Activated CD4-positive, alpha-beta memory T cell treated with anti-CD3 and anti-CD28 coated beads for 36 hours (primary cell): ENCODE measurements at regions not wholly inside any gene's neighbourhood (a gene's known extent, or its start where the extent isn't known, plus 50 kb on each side); places are given as distances from the start of the nearest gene placed in this dataset.
"Not testable (repeated sequence)": the region's sequence is repeated elsewhere in the genome, so short reads cannot be mapped to it uniquely, and the experiment has no call there.

Source experiments
- CTCF ChIA-PET: fragments of 350-600 bp; sonication (Branson Sonifier 250); formaldehyde crosslinking; loops from one replicate; lab custom pipeline; 2021; ENCODE audit warnings: antibody characterized with exemption, inconsistent platforms; lab: Charles Lee
- POLR2A ChIA-PET: fragments of 350-600 bp; sonication (Branson Sonifier 250); formaldehyde crosslinking; loops from one replicate; lab custom pipeline; 2021; ENCODE audit warnings: antibody characterized with exemption; lab: Charles Lee
- DNase-seq: peaks from one replicate; pipeline ENCODE4 v3.0.0-alpha.2; 2020
- H3K27ac Mint-ChIP-seq: one replicate; pipeline ENCODE4 v1.8.0; 2021; ENCODE audit warnings: mixed read lengths
- H3K27me3 Mint-ChIP-seq: one replicate; pipeline ENCODE4 v1.8.0; 2021; ENCODE audit warnings: mixed read lengths
- H3K36me3 Mint-ChIP-seq: one replicate; pipeline ENCODE4 v1.8.0; 2021; ENCODE audit warnings: mixed read lengths
- H3K4me1 Mint-ChIP-seq: one replicate; pipeline ENCODE4 v1.8.0; 2021; ENCODE audit warnings: low read depth, mixed read lengths
- H3K4me3 Mint-ChIP-seq: one replicate; pipeline ENCODE4 v1.8.0; 2021; ENCODE audit warnings: mild to moderate bottlenecking, mixed read lengths
- H3K9me3 Mint-ChIP-seq: one replicate; pipeline ENCODE4 v1.8.0; 2021; ENCODE audit warnings: mixed read lengths
- intact Hi-C: fragments of 100-400 bp; cut with micrococcal nuclease; formaldehyde crosslinking; loops from one replicate; pipeline ENCODE4 v1.15.1; 2023

DNA sequence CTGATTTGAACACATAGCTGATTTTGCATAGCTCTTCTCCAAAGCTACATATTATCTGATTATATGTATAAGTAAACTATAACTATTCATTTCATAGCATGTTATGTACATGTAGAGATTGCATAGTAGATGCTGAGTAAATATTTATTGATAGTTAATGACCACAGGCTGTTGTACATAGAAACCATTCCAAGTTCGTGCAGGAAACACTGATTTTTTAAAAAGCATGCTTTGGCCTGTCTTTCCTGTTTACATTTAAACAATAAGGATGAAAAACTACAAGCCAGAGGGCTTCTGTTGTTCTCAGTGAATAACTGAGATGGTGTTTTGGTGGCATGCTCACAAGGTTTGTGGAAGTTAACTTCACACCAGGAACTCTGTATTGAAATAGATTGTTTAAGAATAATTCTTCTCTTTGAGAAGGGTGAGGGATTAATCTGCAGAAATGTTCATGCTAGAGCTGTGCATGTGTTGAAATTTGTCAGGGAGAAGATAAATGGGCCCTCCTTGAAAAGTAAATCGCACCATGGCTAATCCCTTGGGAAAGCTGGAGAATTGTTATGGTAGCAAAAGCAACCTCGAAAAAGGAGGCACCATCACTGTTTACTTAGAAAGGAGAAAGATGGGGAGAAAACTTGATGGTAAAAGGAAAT, 120.2 kb upstream of the SP8 start:
- ChIA-PET CTCF (no interaction called here), POLR2A (no interaction called here)
- H3K4me1 Mint-ChIP-seq, result no peaks in the 10 kb centered on the region
- peaks cover 4% of the 10 kb centered on the region for H3K9me3 Mint-ChIP-seq
- intact Hi-C loops, result no loop called here
- H3K27me3 Mint-ChIP-seq, result no peaks in the 10 kb centered on the region
- no peak overlapping the region for H3K27ac Mint-ChIP-seq
- no peak overlapping the region for H3K4me3 Mint-ChIP-seq
- DNase-seq, result no peak
- no peaks in the 10 kb centered on the region for H3K36me3 Mint-ChIP-seq

DNA sequence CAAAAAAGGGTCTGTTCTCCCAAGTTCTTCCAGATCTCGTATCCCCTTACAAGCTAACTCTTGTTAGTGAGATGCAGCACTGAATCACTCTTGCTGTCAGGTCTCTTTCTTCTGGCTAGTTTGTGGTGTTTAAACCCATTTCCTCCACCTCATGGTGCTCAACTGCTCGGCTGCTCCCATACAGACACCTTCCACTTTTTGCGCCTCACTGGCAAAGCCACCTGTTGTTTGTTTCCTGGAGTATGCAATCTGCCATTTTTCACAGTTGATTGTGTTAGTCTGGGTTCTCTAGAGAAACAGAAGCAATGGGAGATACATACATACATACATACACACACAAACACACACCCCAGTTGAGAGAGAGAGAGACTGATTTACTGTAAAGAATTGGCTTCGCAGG, 124.4 kb upstream of the SP8 start:
- Mint-ChIP-seq H3K9me3 (no peaks in the 10 kb centered on the region), H3K27me3 (no peaks in the 10 kb centered on the region), H3K27ac (no peak overlapping the region), H3K4me1 (no peaks in the 10 kb centered on the region), H3K4me3 (no peak overlapping the region), H3K36me3 (no peaks in the 10 kb centered on the region)
- ChIA-PET CTCF (no interaction called here), POLR2A (no interaction called here)
- no peak for DNase-seq
- intact Hi-C loops, result no loop called here

DNA sequence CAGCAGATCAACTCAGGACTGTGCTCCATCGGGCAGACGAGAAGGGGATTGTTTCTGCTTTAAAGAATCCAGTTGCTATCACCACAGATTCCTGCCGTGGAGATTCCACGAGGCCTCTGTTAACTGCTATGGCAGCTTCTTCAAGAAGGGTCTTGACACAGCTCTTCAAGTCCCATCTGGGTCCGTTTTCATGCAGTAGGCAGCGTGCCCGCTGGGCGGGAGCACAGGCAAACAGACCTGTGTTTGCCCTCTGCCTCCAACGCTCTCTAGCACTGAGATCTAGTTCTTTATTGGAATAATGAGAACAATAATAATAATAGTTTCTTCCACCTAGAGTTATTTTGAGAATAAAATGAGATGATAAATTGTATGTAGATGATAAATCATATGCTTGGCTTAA, 127.2 kb upstream of the SP8 start:
- ChIA-PET POLR2A (no interaction called here), CTCF (no interaction called here)
- DNase-seq, result no peak
- H3K27ac Mint-ChIP-seq, result no peak overlapping the region
- H3K4me1 Mint-ChIP-seq, result no peaks in the 10 kb centered on the region
- H3K36me3 Mint-ChIP-seq, result no peaks in the 10 kb centered on the region
- H3K4me3 Mint-ChIP-seq, result no peak overlapping the region
- no peaks in the 10 kb centered on the region for H3K27me3 Mint-ChIP-seq
- intact Hi-C loops, result no loop called here
- no peaks in the 10 kb centered on the region for H3K9me3 Mint-ChIP-seq

DNA sequence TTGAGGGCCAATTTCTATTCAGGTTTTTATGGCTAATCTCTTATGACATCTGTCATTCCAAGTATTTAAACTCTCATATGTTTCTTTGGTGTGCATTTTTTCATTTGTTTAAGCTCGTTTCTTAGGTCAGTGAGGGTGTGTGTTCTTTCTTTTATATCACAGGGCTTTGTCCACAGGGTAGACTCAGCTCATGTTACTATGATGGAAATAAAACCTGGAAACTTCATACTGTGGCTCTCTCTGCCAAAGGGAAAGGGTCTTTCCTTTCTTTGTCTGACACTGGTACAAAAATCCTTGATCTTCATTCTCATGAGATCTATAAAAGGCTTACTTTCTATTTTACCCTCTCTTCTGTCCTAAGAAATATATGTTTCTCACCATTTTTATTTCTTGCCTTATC, 129.6 kb upstream of the SP8 start:
- no peak for DNase-seq
- no peak overlapping the region for H3K27ac Mint-ChIP-seq
- intact Hi-C loops, result no loop called here
- no peak overlapping the region for H3K4me3 Mint-ChIP-seq
- no peaks in the 10 kb centered on the region for H3K27me3 Mint-ChIP-seq
- no peaks in the 10 kb centered on the region for H3K4me1 Mint-ChIP-seq
- no peaks in the 10 kb centered on the region for H3K36me3 Mint-ChIP-seq
- ChIA-PET CTCF (no interaction called here), POLR2A (no interaction called here)
- H3K9me3 Mint-ChIP-seq, result no peaks in the 10 kb centered on the region

DNA sequence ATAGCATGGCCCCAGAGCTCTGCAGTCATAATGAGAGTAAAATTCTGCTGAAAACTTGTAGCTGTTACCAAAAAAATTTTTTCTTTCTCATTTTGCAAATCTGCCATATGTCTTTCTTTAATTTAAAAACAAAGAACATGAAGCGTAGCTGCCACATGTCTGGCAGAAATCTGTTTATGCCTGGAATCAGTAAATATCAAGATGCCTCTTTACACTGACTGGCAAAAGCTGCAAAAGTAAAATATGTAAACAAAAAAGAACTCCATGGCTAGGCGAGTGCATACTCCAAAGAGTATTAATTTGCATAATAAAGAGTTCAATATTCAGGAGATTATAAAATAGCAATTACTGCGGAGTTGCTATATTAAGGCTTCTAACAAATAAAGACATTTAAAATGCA, 130.9 kb upstream of the SP8 start:
- no peak for DNase-seq
- intact Hi-C loops, result no loop called here
- no peak overlapping the region for H3K4me3 Mint-ChIP-seq
- ChIA-PET CTCF (no interaction called here), POLR2A (no interaction called here)
- H3K36me3 Mint-ChIP-seq, result no peaks in the 10 kb centered on the region
- no peaks in the 10 kb centered on the region for H3K4me1 Mint-ChIP-seq
- no peaks in the 10 kb centered on the region for H3K27me3 Mint-ChIP-seq
- no peak overlapping the region for H3K27ac Mint-ChIP-seq
- peaks cover 3% of the 10 kb centered on the region for H3K9me3 Mint-ChIP-seq

DNA sequence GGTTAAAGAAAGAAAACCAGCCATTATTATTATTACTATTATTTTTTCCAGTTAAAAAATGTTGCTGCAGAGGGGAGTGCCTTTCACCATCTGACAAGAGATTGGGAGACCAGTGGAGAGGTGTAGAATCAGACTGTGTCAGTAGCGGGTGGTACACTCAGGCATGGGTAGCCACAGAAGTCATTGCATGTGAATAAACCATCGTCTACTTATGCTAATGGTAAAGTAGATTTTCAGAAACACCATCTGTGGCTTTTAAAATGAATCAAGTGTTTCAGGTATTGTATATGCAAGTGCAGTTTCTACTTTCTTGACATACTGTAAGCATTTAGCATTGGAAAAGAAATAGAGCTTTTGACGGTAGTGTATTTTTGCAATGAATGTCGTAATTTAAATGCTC, 131.5 kb upstream of the SP8 start:
- intact Hi-C loops, result no loop called here
- Mint-ChIP-seq H3K4me1 (no peaks in the 10 kb centered on the region), H3K27ac (no peak overlapping the region), H3K4me3 (no peak overlapping the region), H3K9me3 (peaks cover 3% of the 10 kb centered on the region), H3K36me3 (no peaks in the 10 kb centered on the region), H3K27me3 (no peaks in the 10 kb centered on the region)
- CTCF ChIA-PET, result no interaction called here
- POLR2A ChIA-PET, result no interaction called here
- no peak for DNase-seq

DNA sequence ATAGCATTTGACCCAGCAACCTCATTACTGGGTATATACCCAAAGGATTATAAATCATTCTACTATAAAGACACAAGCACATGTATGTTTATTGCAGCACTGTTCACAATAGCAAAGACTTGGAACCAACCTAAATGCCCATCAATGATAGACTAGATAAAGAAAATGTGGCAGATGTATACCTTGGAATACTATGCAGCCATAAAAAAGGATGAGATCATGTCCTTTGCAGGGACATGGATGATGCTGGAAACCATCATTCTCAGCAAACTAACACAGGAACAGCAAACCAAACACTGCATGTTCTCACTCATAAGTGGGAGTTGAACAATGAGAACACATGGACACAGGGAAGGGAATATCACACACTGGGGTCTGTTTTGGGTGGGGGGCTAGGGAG, 140.5 kb upstream of the SP8 start:
- DNase-seq, intact Hi-C loops, H3K4me3 Mint-ChIP-seq, H3K4me1 Mint-ChIP-seq, H3K9me3 Mint-ChIP-seq, H3K36me3 Mint-ChIP-seq, H3K27ac Mint-ChIP-seq, H3K27me3 Mint-ChIP-seq, CTCF ChIA-PET, POLR2A ChIA-PET: not testable (repeated sequence)

DNA sequence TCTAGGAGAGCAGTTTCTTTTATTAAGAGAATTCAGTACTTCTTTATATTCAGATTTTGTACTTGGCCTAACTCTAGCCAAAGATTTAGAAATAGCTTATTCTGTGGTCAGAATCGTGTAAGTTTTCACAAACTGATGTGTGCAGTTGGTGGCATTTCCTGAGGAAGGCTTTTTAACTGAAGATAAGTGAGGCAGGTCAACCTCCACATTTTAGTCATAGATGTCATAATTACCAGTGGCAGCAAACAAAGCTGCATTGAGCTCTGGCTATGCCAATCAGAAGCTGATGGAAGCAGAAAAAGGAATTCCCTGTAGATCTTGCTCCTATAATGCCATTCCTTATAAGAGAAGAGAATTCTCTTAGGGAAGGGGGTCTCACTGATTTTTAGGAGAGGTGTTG, 141.3 kb upstream of the SP8 start:
- DNase-seq, result no peak
- H3K9me3 Mint-ChIP-seq, result peaks cover 5% of the 10 kb centered on the region
- no peak overlapping the region for H3K4me3 Mint-ChIP-seq
- no peak overlapping the region for H3K27ac Mint-ChIP-seq
- CTCF ChIA-PET, result no interaction called here
- no peaks in the 10 kb centered on the region for H3K4me1 Mint-ChIP-seq
- H3K36me3 Mint-ChIP-seq, result no peaks in the 10 kb centered on the region
- intact Hi-C loops, result no loop called here
- POLR2A ChIA-PET, result no interaction called here
- no peaks in the 10 kb centered on the region for H3K27me3 Mint-ChIP-seq

DNA sequence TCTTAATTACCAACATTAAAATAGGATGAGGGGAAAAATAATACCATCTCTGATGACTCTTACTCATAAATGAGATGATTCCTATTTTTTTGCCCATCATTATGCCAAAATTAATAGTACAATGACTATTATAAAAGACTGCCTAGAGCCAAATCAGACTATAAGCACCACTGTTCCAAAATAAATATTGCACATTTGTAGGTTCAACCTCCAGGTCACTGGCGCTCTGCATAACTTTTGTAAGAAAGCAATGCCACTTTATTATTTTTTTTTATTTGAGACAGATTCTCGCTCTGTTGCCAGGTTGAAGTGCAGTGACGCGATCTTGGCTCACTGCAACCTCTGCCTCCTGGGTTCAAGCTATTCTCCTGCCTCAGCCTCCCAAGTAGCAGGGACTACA, 142.5 kb upstream of the SP8 start:
- POLR2A ChIA-PET, result no interaction called here
- no peaks in the 10 kb centered on the region for H3K9me3 Mint-ChIP-seq
- no peak overlapping the region for H3K4me3 Mint-ChIP-seq
- H3K4me1 Mint-ChIP-seq, result no peaks in the 10 kb centered on the region
- H3K36me3 Mint-ChIP-seq, result no peaks in the 10 kb centered on the region
- no peak overlapping the region for H3K27ac Mint-ChIP-seq
- CTCF ChIA-PET, result no interaction called here
- intact Hi-C loops, result no loop called here
- H3K27me3 Mint-ChIP-seq, result no peaks in the 10 kb centered on the region
- no peak for DNase-seq

DNA sequence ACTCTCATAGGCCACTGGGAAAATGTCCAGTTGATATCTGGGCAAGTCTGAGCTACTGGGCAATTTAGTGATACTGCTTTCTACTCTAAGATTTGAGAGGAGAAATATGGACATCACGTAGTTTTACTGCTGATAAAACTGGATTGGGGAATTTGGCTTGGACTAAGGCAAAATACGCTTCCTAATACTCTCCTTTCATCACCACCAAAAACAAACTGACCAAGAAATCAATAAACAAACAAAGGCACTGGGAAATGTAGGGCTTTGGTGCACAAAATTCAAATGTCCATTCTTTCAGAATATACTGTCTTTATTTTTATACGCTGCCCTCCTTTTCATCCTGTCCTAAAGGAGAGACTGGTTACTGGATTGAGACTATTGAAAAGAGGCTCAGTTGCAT, 145.1 kb upstream of the SP8 start:
- no peaks in the 10 kb centered on the region for H3K36me3 Mint-ChIP-seq
- intact Hi-C loops, result no loop called here
- no peak for DNase-seq

DNA sequence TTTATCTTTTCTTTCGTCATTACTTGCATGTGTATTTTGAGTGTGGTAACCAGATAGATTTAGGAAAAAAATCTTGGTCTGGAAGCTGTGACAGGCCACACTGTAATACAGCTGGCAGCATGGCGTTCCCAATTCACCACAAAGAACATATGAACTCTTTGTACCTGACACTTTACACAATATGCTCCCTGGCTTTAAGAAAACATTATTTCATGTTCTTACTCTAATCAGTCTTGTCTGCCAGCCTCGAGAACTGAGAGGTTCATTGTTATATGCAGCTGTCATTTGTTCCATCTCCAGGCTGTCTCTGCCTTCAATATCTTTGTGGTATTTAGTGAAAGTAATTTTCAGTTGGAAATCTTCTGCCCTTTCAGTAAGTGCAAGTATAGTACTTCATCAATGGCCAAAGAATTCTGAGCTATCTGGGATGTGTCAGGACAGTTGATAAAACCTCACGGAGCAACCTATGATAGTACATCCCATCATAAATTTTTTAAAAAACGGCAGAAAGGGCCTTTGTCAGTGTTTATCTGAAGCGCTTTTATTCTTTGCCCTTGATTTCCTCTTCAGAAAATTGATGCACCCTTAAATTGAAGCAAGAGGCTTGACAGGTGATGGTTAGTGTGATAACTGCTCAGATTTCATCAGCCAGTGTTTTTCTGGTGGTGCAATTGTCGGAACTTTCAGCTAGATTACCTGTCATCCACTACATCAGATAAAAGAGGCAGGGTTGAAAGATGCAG, 146.3 kb upstream of the SP8 start:
- Mint-ChIP-seq H3K9me3 (no peaks in the 10 kb centered on the region), H3K4me1 (no peaks in the 10 kb centered on the region), H3K36me3 (no peaks in the 10 kb centered on the region), H3K4me3 (no peak overlapping the region), H3K27me3 (no peaks in the 10 kb centered on the region), H3K27ac (no peak overlapping the region)
- DNase-seq, result no peak
- ChIA-PET POLR2A (no interaction called here), CTCF (no interaction called here)
- intact Hi-C loops, result no loop called here

More for the DNA sequence above, 145.1 kb upstream of the SP8 start:
- H3K9me3 Mint-ChIP-seq, result no peaks in the 10 kb centered on the region
- H3K4me3 Mint-ChIP-seq, result no peak overlapping the region
- POLR2A ChIA-PET, result no interaction called here
- CTCF ChIA-PET, result no interaction called here
- H3K27ac Mint-ChIP-seq, result no peak overlapping the region
- no peaks in the 10 kb centered on the region for H3K27me3 Mint-ChIP-seq
- H3K4me1 Mint-ChIP-seq, result no peaks in the 10 kb centered on the region

DNA sequence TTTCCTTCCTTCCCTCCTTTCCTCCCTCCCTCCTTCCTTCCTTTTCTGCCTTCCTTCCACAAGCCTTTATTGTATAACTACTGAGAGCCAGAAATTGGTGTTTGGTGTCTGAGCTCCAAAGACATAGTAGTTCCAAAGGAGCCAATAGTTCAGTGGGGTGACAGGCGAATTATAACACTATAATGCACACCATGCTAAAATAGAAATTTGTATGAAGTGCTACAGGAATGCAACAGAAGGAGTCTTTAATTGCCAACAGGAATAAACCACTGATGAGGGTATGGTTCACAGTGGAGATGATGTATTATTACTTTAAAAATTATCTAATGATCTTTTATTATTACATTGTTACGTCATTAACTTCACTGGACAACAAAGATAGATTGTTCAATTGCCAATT, 158.8 kb upstream of the SP8 start:
- intact Hi-C loops, result no loop called here
- peaks cover 2% of the 10 kb centered on the region for H3K9me3 Mint-ChIP-seq
- DNase-seq, result no peak
- no peak overlapping the region for H3K4me3 Mint-ChIP-seq
- ChIA-PET POLR2A (no interaction called here), CTCF (no interaction called here)
- H3K27me3 Mint-ChIP-seq, result no peaks in the 10 kb centered on the region
- no peaks in the 10 kb centered on the region for H3K4me1 Mint-ChIP-seq
- no peaks in the 10 kb centered on the region for H3K36me3 Mint-ChIP-seq
- H3K27ac Mint-ChIP-seq, result no peak overlapping the region

DNA sequence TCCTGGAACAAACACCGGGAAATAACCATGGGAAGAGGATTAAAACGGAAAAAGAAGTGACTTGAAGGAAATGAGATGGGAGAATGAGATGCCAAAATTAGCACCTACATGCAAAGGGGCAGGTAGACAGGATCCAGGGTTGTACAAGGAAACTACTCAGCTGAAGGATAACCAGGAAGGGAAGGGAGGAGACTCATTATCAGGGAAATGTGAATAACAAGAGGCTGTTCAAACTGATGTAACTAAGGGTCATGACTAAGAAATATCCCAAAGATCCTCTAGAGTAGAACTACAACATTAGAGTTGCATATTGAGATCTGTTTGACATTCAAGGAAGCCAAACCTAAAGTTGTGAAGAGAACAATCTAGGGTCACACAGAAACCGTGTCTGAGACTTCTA, 166.2 kb upstream of the SP8 start:
- POLR2A ChIA-PET, result no interaction called here
- CTCF ChIA-PET, result no interaction called here
- intact Hi-C loops, result no loop called here
- H3K4me3 Mint-ChIP-seq, result no peak overlapping the region
- no peaks in the 10 kb centered on the region for H3K9me3 Mint-ChIP-seq
- no peaks in the 10 kb centered on the region for H3K27me3 Mint-ChIP-seq
- H3K36me3 Mint-ChIP-seq, result no peaks in the 10 kb centered on the region
- H3K27ac Mint-ChIP-seq, result no peak overlapping the region
- no peak for DNase-seq
- no peaks in the 10 kb centered on the region for H3K4me1 Mint-ChIP-seq
